ENCODE measurements at regions not wholly inside any gene's neighbourhood (a gene's known extent, or its start where the extent isn't known, plus 50 kb on each side); places are given as distances from the start of the nearest gene placed in this dataset.

DNA sequence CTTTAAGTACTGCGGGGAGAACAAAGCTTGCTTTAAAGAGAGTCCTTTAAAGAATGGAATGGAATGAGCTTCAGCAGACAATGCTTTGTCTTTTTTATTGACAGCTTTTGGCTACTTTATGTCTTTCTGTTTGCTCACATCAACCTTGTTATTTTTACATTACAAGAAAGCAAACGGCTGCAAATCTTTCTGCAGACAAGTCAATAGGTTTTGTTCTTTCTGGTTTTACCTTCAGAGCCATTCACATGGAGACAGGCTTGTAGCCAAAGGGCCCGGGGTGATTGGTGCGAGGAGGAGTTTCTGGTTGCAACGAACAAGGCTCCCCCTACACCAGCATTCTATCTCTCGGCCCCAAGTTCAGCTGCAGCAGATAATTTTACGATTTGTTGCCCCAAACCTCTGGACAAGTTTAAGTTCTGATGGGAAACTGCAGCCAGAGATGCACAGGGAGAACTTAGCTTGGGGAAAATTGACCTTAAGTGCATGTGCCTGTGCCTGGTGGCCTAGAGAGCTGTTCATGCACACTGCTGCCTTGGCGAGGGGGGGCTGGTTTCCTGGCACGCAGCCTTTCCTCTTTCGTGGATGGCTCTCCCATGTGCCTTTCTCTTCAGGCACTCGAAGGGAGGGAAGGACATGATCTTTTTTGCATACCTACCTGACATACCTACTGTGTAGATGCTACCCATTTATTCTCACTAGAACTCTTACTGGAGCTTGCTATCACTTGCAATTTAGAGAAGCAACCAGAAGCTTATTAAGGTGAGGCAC lies 543.2 kb downstream of the DCDC2C start:
- Histone ChIP-seq H3K4me1 (ENCODE audit: control insufficient read depth in 1 of 2, insufficient read depth in 2 of 2, low read length in 2 of 2) (no peaks in the 10 kb centered on the region), H2AFZ (ENCODE audit: low read depth, low read length, poor library complexity, severe bottlenecking) (no peak overlapping the region), H3K79me2 (ENCODE audit: insufficient read depth, low read length) (no peaks in the 10 kb centered on the region), H3K4me2 (ENCODE audit: low read length) (no peak overlapping the region), H3K9ac (ENCODE audit: low read length) (no peak overlapping the region), H3K9me3 (ENCODE audit: control insufficient read depth in 1 of 2, insufficient read depth in 1 of 2, low read depth in 1 of 2, low read length in 2 of 2) (peaks cover 7 to 22% of the 10 kb centered on the region in 2 experiments; a peak in 3 of 4 replicates), H3K9me2 (ENCODE audit: insufficient read depth) (no peaks in the 10 kb centered on the region), H3K36me3 (ENCODE audit: control insufficient read depth in 1 of 2, insufficient read depth in 2 of 2, low read length in 2 of 2) (no peaks in the 10 kb centered on the region), H3K27me3 (ENCODE audit: insufficient read depth, low read length) (no peaks in the 10 kb centered on the region), H3K4me3 (replicated peaks in 1 of 2; ENCODE audit: low read depth in 1 of 2, low read length in 2 of 2) (no peak overlapping the region), H4K20me1 (ENCODE audit: insufficient read depth) (no peaks in the 10 kb centered on the region), H3K27ac (ENCODE audit: low read depth, low read length) (no peak overlapping the region)
- CTCF ChIA-PET: no interaction called here
- POLR2A ChIA-PET: no interaction called here
- no peak for DNase-seq (ENCODE audit: low read depth, low spot score)
- BruUV-seq (replicated peaks): no TSS peak
- no peak for ATAC-seq
- TF ChIP-seq, protein P1, sequence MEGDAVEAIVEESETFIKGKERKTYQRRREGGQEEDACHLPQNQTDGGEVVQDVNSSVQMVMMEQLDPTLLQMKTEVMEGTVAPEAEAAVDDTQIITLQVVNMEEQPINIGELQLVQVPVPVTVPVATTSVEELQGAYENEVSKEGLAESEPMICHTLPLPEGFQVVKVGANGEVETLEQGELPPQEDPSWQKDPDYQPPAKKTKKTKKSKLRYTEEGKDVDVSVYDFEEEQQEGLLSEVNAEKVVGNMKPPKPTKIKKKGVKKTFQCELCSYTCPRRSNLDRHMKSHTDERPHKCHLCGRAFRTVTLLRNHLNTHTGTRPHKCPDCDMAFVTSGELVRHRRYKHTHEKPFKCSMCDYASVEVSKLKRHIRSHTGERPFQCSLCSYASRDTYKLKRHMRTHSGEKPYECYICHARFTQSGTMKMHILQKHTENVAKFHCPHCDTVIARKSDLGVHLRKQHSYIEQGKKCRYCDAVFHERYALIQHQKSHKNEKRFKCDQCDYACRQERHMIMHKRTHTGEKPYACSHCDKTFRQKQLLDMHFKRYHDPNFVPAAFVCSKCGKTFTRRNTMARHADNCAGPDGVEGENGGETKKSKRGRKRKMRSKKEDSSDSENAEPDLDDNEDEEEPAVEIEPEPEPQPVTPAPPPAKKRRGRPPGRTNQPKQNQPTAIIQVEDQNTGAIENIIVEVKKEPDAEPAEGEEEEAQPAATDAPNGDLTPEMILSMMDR (IDR thresholded peaks at IDR 0.05 in 2 of 3, conservative IDR thresholded peaks at IDR 0.05 in 1 of 3; ENCODE audit: borderline replicate concordance in 1 of 3, insufficient read depth in 1 of 3, low read depth in 2 of 3, low read length in 2 of 3): no peak
- RAD21 ChIA-PET (ENCODE audit: low non-redundant PET in 1 of 2, low total read pairs in 2 of 2, uncharacterized antibody in 2 of 2, unreplicated experiment in 2 of 2): no interaction called here
- intact Hi-C loops (cut with micrococcal nuclease): no loop called here

DNA sequence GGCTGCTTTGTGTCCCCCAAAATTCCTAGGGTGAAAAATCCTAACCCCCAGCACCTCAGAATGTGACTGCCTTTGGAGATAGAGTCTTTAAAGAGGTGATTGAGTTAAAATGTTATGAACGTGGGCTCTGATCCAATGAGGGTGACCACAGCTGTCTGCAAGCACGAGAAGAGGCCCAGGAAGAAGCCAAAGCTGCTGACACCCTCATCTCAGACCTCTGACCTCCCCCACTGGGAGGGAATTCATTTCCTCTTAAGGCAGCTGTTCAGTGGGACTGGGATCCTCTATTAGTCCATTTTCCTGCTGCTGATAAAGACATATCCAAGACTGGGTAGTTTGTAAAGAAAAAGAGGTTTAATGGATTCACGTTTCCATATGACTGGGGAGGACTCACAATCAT lies 544.4 kb downstream of the DCDC2C start:
- Histone ChIP-seq H3K79me2 (ENCODE audit: insufficient read depth, low read length) (no peaks in the 10 kb centered on the region), H3K27me3 (ENCODE audit: insufficient read depth, low read length) (no peaks in the 10 kb centered on the region), H4K20me1 (ENCODE audit: insufficient read depth) (no peaks in the 10 kb centered on the region), H3K9ac (ENCODE audit: low read length) (no peak overlapping the region), H2AFZ (ENCODE audit: low read depth, low read length, poor library complexity, severe bottlenecking) (no peak overlapping the region), H3K36me3 (ENCODE audit: control insufficient read depth in 1 of 2, insufficient read depth in 2 of 2, low read length in 2 of 2) (no peaks in the 10 kb centered on the region), H3K9me2 (ENCODE audit: insufficient read depth) (no peaks in the 10 kb centered on the region), H3K27ac (ENCODE audit: low read depth, low read length) (no peak overlapping the region), H3K4me1 (ENCODE audit: control insufficient read depth in 1 of 2, insufficient read depth in 2 of 2, low read length in 2 of 2) (no peaks in the 10 kb centered on the region), H3K4me3 (replicated peaks in 1 of 2; ENCODE audit: low read depth in 1 of 2, low read length in 2 of 2) (no peak overlapping the region), H3K9me3 (ENCODE audit: control insufficient read depth in 1 of 2, insufficient read depth in 1 of 2, low read depth in 1 of 2, low read length in 2 of 2) (peaks cover 5 to 18% of the 10 kb centered on the region in 2 experiments; a peak in 3 of 4 replicates), H3K4me2 (ENCODE audit: low read length) (no peak overlapping the region)
- intact Hi-C loops (cut with micrococcal nuclease): no loop called here
- ATAC-seq (no peak), DNase-seq (ENCODE audit: low read depth, low spot score) (no peak)
- ChIA-PET RAD21 (ENCODE audit: low non-redundant PET in 1 of 2, low total read pairs in 2 of 2, uncharacterized antibody in 2 of 2, unreplicated experiment in 2 of 2) (no interaction called here), CTCF (no interaction called here), POLR2A (no interaction called here)
- TF ChIP-seq ELF1 (IDR thresholded peaks at IDR 0.05; ENCODE audit: borderline replicate concordance, low read depth): no peak
- TF ChIP-seq RAD21 (IDR thresholded peaks at IDR 0.05; ENCODE audit: low read depth): no peak
- TF ChIP-seq, protein P2, sequence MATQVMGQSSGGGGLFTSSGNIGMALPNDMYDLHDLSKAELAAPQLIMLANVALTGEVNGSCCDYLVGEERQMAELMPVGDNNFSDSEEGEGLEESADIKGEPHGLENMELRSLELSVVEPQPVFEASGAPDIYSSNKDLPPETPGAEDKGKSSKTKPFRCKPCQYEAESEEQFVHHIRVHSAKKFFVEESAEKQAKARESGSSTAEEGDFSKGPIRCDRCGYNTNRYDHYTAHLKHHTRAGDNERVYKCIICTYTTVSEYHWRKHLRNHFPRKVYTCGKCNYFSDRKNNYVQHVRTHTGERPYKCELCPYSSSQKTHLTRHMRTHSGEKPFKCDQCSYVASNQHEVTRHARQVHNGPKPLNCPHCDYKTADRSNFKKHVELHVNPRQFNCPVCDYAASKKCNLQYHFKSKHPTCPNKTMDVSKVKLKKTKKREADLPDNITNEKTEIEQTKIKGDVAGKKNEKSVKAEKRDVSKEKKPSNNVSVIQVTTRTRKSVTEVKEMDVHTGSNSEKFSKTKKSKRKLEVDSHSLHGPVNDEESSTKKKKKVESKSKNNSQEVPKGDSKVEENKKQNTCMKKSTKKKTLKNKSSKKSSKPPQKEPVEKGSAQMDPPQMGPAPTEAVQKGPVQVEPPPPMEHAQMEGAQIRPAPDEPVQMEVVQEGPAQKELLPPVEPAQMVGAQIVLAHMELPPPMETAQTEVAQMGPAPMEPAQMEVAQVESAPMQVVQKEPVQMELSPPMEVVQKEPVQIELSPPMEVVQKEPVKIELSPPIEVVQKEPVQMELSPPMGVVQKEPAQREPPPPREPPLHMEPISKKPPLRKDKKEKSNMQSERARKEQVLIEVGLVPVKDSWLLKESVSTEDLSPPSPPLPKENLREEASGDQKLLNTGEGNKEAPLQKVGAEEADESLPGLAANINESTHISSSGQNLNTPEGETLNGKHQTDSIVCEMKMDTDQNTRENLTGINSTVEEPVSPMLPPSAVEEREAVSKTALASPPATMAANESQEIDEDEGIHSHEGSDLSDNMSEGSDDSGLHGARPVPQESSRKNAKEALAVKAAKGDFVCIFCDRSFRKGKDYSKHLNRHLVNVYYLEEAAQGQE (IDR thresholded peaks at IDR 0.05; ENCODE audit: low read depth): no peak
- TF ChIP-seq, protein P3, sequence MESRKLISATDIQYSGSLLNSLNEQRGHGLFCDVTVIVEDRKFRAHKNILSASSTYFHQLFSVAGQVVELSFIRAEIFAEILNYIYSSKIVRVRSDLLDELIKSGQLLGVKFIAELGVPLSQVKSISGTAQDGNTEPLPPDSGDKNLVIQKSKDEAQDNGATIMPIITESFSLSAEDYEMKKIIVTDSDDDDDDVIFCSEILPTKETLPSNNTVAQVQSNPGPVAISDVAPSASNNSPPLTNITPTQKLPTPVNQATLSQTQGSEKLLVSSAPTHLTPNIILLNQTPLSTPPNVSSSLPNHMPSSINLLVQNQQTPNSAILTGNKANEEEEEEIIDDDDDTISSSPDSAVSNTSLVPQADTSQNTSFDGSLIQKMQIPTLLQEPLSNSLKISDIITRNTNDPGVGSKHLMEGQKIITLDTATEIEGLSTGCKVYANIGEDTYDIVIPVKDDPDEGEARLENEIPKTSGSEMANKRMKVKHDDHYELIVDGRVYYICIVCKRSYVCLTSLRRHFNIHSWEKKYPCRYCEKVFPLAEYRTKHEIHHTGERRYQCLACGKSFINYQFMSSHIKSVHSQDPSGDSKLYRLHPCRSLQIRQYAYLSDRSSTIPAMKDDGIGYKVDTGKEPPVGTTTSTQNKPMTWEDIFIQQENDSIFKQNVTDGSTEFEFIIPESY (IDR thresholded peaks at IDR 0.05; ENCODE audit: extremely low read depth, insufficient replicate concordance, low read length): no peak
- TF ChIP-seq TCF7L2 (IDR thresholded peaks at IDR 0.05; ENCODE audit: borderline replicate concordance, extremely low read depth, insufficient read depth, insufficient read length): no peak
- TF ChIP-seq JUND (IDR thresholded peaks at IDR 0.05): no peak
- TF ChIP-seq FOSL1 (IDR thresholded peaks at IDR 0.05; ENCODE audit: low read depth): no peak
- no peak for TF ChIP-seq YY1 (IDR thresholded peaks at IDR 0.05; ENCODE audit: extremely low read depth, insufficient replicate concordance, low read depth, low read length)
- TF ChIP-seq EZH2phosphoT487 (IDR thresholded peaks at IDR 0.05; ENCODE audit: borderline replicate concordance): no peak
- no TSS peak for BruUV-seq (replicated peaks)
